Transverse colon (tissue), 4 donors: ENCODE measurements at regions not wholly inside any gene's neighbourhood (a gene's known extent, or its start where the extent isn't known, plus 50 kb on each side); places are given as distances from the start of the nearest gene placed in this dataset.

ENCODE experiments used
- DNase-seq: peaks from one replicate; pipeline ENCODE4 v3.0.0-alpha.2; 2019
- H3K27ac ChIP-seq, 4 donors: fragments of 200-600 bp; sonication (generic); 2 replicates each; pipeline ENCODE4 v1.5.1; 2016 to 2018; ENCODE audit warnings: inconsistent platforms in 4 of 4
- H3K27me3 ChIP-seq: fragments of 200-600 bp; sonication (generic); 2 replicates; pipeline ENCODE4 v1.5.1; 2017; ENCODE audit warnings: inconsistent platforms
- H3K36me3 ChIP-seq, 4 donors: fragments of 200-600 bp; sonication (generic); 2 replicates each; pipeline ENCODE4 v1.5.1; 2017 to 2019; ENCODE audit warnings: inconsistent platforms in 4 of 4
- H3K4me1 ChIP-seq, 4 donors: fragments of 200-600 bp; sonication (generic); 2 replicates each; pipeline ENCODE4 v1.5.1; 2017 to 2020; ENCODE audit warnings: inconsistent platforms in 4 of 4
- H3K4me3 ChIP-seq, 4 donors: fragments of 200-600 bp; sonication (generic); 1 replicate in 1 of 4; 2 replicates in 3 of 4; pipeline versions ENCODE4 v1.5.1 to v1.6.1; 2017 to 2019; ENCODE audit warnings: inconsistent platforms in 4 of 4
- H3K9me3 ChIP-seq, 2 donors: fragments of 200-600 bp; sonication (generic); 2 replicates each; pipeline ENCODE4 v1.5.1; 2017 to 2019; ENCODE audit warnings: inconsistent platforms in 2 of 2
- CTCF ChIP-seq, 5 experiments: fragments of 200-600 bp in 3 of 5; fragments of 450-650 bp in 2 of 5; sonication (generic) in 3 of 5; IDR thresholded peaks; 1 replicate in 2 of 5; 2 replicates in 3 of 5; pipeline ENCODE4 v1.5.1; 2016 to 2017; ENCODE audit warnings: antibody characterized with exemption in 5 of 5, inconsistent platforms in 3 of 5, mild to moderate bottlenecking in 2 of 5, moderate library complexity in 1 of 5
- EP300 ChIP-seq: sonication (generic); formaldehyde crosslinking; IDR thresholded peaks from one replicate; pipeline ENCODE4 v1.6.1; 2017; ENCODE audit warnings: antibody characterized with exemption, low read depth
- POLR2A ChIP-seq: fragments of 450-650 bp; IDR thresholded peaks from one replicate; pipeline ENCODE4 v1.6.1; 2016; ENCODE audit warnings: antibody characterized with exemption, mild to moderate bottlenecking, moderate library complexity
- POLR2AphosphoS5 ChIP-seq, 3 donors: sonication (generic); formaldehyde crosslinking; IDR thresholded peaks; one replicate each; pipeline ENCODE4 v1.6.1; 2016; ENCODE audit warnings: antibody characterized with exemption in 3 of 3
- WGBS, 2 donors: methylation state at CpG; one replicate each; pipeline ENCODE4 v1.1.5; 2018; ENCODE audit warnings: low coverage in 1 of 2; 5-methylcytosine and 5-hydroxymethylcytosine counted together
- in situ Hi-C, 4 donors: fragments of 200-750 bp; cut with MboI; loops; one replicate each; pipeline versions ENCODE4 v1.15.0 to v1.15.1; 2017; ENCODE audit warnings: low sequenced_read_pairs in 3 of 4, low pct_ligation_motif_present in 1 of 4, low pct_unique_long_range_greater_than_20kb in 1 of 4
- intact Hi-C: fragments of 100-400 bp; cut with DNase I; formaldehyde crosslinking; loops from one replicate; pipeline ENCODE4 v1.15.1; 2023; ENCODE audit warnings: low total_unique reads

GRCh38 chr12:25386831-25387731 lies 136.4 kb upstream of the KRAS start:
- in situ Hi-C loops: no loop called here
- peak overlapping the region; percentile 3 to 80 (median 58) for H3K4me3 ChIP-seq
- H3K36me3 ChIP-seq: no peaks in the 10 kb centered on the region
- TF ChIP-seq CTCF (IDR thresholded peaks at IDR 0.05) (peak; percentile 74 to 88 (median 82)), POLR2AphosphoS5 (IDR thresholded peaks at IDR 0.05) (peak in 2 of 3 donors; percentile 48 to 54), POLR2A (no peak)
- peaks cover 5 to 50% (median 32%) of the 10 kb centered on the region in 4 donors for H3K4me1 ChIP-seq
- WGBS, 2 donors: 2 to 4% methylated on average over 20 to 22 of the region's 22 CpGs
- peak; percentile 88 for DNase-seq
- H3K27me3 ChIP-seq: no peaks in the 10 kb centered on the region
- no peaks in the 10 kb centered on the region for H3K9me3 ChIP-seq
- intact Hi-C loops: no loop called here
- peak overlapping the region; percentile 95 to 100 (median 98) for H3K27ac ChIP-seq

- TF ChIP-seq POLR2AphosphoS5 (IDR thresholded peaks at IDR 0.05): peak in 1 of 3 donors; percentile 2
- TF ChIP-seq POLR2A: no peak
- TF ChIP-seq CTCF (IDR thresholded peaks at IDR 0.05): peak in 1 of 5 experiments; percentile 17
- no peak for TF ChIP-seq EP300
- no peaks in the 10 kb centered on the region for H3K9me3 ChIP-seq
- H3K27me3 ChIP-seq: no peaks in the 10 kb centered on the region
- H3K27ac ChIP-seq: peak overlapping the region; percentile 95 to 100 (median 98)
- in situ Hi-C loops: loop anchor here in 1 of 4 donors (5.0 kb wide), 1 partner anchor 138 kb away; no protein-coding TSS in a partner anchor
- no peak for DNase-seq
- peak overlapping the region in 3 of 4 donors; percentile 58 to 80 (median 59) for H3K4me3 ChIP-seq
- H3K36me3 ChIP-seq: no peaks in the 10 kb centered on the region
- 0 to 25% methylated on average over 3 to 14 of the region's 14 CpGs for WGBS, 2 donors
- intact Hi-C loops: no loop called here
- peaks cover 5 to 52% (median 33%) of the 10 kb centered on the region in 4 donors for H3K4me1 ChIP-seq
These were observed 134.1 kb upstream of the KRAS start for GRCh38 chr12:25384893-25385248.

GRCh38 chr12:25384038-25384892 lies 133.5 kb upstream of the KRAS start:
- DNase-seq: peak; percentile 42
- in situ Hi-C loops: loop anchor here in 1 of 4 donors (5.0 kb wide), 1 partner anchor 137 kb away; no protein-coding TSS in a partner anchor
- peaks cover 5 to 52% (median 33%) of the 10 kb centered on the region in 4 donors for H3K4me1 ChIP-seq
- H3K4me3 ChIP-seq: peak overlapping the region in 1 of 4 donors; percentile 80
- WGBS, 2 donors: 47 to 57% methylated on average over 13 to 18 of the region's 18 CpGs
- intact Hi-C loops: no loop called here
- peak overlapping the region; percentile 95 to 100 (median 98) for H3K27ac ChIP-seq
- no peaks in the 10 kb centered on the region for H3K36me3 ChIP-seq
- TF ChIP-seq POLR2A (peak; percentile 31), POLR2AphosphoS5 (IDR thresholded peaks at IDR 0.05) (no peak)
- H3K9me3 ChIP-seq: no peaks in the 10 kb centered on the region
- no peaks in the 10 kb centered on the region for H3K27me3 ChIP-seq

- no peaks in the 10 kb centered on the region for H3K27me3 ChIP-seq
- no peaks in the 10 kb centered on the region for H3K9me3 ChIP-seq
- peak; percentile 39 for DNase-seq
- intact Hi-C loops (no loop called here), in situ Hi-C loops (loop anchor here in 1 of 4 donors (5.0 kb wide), 1 partner anchor 135 kb away; no protein-coding TSS in a partner anchor)
- peak overlapping the region in 3 of 4 donors; percentile 95 to 100 (median 98) for H3K27ac ChIP-seq
- 47 to 58% methylated on average over 7 of the region's 7 CpGs for WGBS, 2 donors
- TF ChIP-seq EP300 (peak; percentile 36), CTCF (IDR thresholded peaks at IDR 0.05) (no peak), POLR2AphosphoS5 (IDR thresholded peaks at IDR 0.05) (no peak)
- peaks cover 5 to 45% (median 27%) of the 10 kb centered on the region in 4 donors for H3K4me1 ChIP-seq
- no peaks in the 10 kb centered on the region for H3K36me3 ChIP-seq
- H3K4me3 ChIP-seq: no peak overlapping the region
These were observed 131.8 kb upstream of the KRAS start for GRCh38 chr12:25382311-25383106.
